NCI-H1105 treated with DMSO at 0.1 percent for 48 hours (cell line): ENCODE measurements at regions not wholly inside any gene's neighbourhood (a gene's known extent, or its start where the extent isn't known, plus 50 kb on each side); places are given as distances from the start of the nearest gene placed in this dataset.
A peak's percentile ranks its signal among the peaks of the same experiment; 100 is the strongest.

Experiments used
- DNase-seq: peaks from one replicate; lab custom pipeline; 2025; lab: John Stamatoyannopoulos, UW

GRCh38 chrX:116526010-116526409 is 63.2 kb upstream of the CT83 start:
- DNase-seq, result no peak

DNA sequence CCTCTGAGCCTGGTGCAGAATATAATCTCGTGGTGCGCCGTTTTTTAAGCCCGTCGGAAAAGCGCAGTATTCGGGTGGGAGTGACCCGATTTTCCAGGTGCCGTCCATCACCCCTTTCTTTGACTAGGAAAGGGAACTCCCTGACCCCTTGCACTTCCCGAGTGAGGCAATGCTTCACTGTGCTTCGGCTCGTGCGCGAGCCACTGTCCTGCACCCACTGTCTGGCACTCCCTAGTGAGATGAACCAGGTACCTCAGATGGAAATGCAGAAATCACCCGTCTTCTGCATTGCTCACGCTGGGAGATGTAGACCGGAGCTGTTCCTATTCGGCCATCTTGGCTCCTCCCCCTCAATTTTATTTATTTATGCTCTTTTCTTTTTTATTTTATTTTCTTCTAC is 57.5 kb upstream of the CT83 start:
- peak; percentile 12 for DNase-seq
